ENCODE measurements at regions not wholly inside any gene's neighbourhood (a gene's known extent, or its start where the extent isn't known, plus 50 kb on each side); places are given as distances from the start of the nearest gene placed in this dataset.

DNA sequence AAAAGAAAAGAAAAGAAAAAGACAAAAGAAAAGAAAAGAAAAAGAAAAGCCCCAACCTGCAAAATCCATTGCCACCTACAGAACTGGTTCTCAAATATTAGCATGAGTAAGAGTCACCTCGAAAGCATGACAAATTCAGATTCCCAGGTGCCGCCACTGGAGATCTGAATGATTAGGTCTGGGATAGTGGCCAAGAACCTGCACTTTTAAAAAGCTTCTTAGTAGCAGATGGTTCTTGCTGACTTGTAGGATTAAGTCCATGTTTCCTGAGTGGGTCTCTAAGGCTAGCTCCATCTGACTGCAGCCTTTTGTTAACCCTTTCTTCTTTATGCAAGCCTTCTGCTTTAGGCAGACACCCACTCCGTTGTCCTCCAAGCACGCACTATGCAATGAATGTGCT, 178.5 kb upstream of the CDH18 start (continued):
- no peak for TF ChIP-seq IKZF2 (IDR thresholded peaks at IDR 0.05)
- TF ChIP-seq, protein P1, sequence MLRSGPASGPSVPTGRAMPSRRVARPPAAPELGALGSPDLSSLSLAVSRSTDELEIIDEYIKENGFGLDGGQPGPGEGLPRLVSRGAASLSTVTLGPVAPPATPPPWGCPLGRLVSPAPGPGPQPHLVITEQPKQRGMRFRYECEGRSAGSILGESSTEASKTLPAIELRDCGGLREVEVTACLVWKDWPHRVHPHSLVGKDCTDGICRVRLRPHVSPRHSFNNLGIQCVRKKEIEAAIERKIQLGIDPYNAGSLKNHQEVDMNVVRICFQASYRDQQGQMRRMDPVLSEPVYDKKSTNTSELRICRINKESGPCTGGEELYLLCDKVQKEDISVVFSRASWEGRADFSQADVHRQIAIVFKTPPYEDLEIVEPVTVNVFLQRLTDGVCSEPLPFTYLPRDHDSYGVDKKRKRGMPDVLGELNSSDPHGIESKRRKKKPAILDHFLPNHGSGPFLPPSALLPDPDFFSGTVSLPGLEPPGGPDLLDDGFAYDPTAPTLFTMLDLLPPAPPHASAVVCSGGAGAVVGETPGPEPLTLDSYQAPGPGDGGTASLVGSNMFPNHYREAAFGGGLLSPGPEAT (IDR thresholded peaks at IDR 0.05; ENCODE audit: low read depth) = no peak
- TF ChIP-seq, protein P2, sequence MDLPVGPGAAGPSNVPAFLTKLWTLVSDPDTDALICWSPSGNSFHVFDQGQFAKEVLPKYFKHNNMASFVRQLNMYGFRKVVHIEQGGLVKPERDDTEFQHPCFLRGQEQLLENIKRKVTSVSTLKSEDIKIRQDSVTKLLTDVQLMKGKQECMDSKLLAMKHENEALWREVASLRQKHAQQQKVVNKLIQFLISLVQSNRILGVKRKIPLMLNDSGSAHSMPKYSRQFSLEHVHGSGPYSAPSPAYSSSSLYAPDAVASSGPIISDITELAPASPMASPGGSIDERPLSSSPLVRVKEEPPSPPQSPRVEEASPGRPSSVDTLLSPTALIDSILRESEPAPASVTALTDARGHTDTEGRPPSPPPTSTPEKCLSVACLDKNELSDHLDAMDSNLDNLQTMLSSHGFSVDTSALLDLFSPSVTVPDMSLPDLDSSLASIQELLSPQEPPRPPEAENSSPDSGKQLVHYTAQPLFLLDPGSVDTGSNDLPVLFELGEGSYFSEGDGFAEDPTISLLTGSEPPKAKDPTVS (IDR thresholded peaks at IDR 0.05; ENCODE audit: low read depth, low read length) = no peak
- TF ChIP-seq SKIL (IDR thresholded peaks at IDR 0.05; ENCODE audit: low read depth, poor library complexity, severe bottlenecking) = no peak

- no peaks in the 10 kb centered on the region for H3K27me3 ChIP-seq (replicated peaks in 1 of 2; ENCODE audit: control insufficient read depth in 2 of 2, insufficient read depth in 2 of 2, low read length in 1 of 2)
- H3K9ac ChIP-seq (ENCODE audit: control insufficient read depth, insufficient read depth, low read length) = no peak overlapping the region
- in situ Hi-C loops (cut with MboI) = no loop called here
- BruUV-seq (replicated peaks) = no TSS peak
- no peak for ATAC-seq
- no peaks in the 10 kb centered on the region for H4K20me1 ChIP-seq (ENCODE audit: control insufficient read depth, insufficient read depth)
- H3K79me2 ChIP-seq (ENCODE audit: control insufficient read depth, insufficient read depth, low read length) = no peaks in the 10 kb centered on the region
- intact Hi-C loops (cut with micrococcal nuclease; ENCODE audit: unreplicated experiment) = no loop called here
- no peak overlapping the region for H3K27ac ChIP-seq (ENCODE audit: control insufficient read depth, insufficient read depth)
- H3K4me1 ChIP-seq (ENCODE audit: control insufficient read depth, insufficient read depth, low read length) = no peaks in the 10 kb centered on the region
- no peak overlapping the region for H3K4me3 ChIP-seq
- H3K4me2 ChIP-seq (ENCODE audit: control insufficient read depth, insufficient read depth) = no peak overlapping the region
- 0% methylated on average over 1 of the region's 1 CpG for WGBS (ENCODE audit: insufficient coverage, insufficient replicate concordance, low lambda C conversion rate, missing lambda C conversion rate)
- CTCF ChIA-PET = no interaction called here
- RAD21 ChIA-PET (ENCODE audit: unreplicated experiment) = no interaction called here
- H3K36me3 ChIP-seq (ENCODE audit: control insufficient read depth in 2 of 2, insufficient read depth in 2 of 2, low read length in 1 of 2) = no peaks in the 10 kb centered on the region
- DNase-seq (ENCODE audit: low read depth, low spot score) = no peak
- no peak for FAIRE-seq
- no peaks in the 10 kb centered on the region for H3K9me3 ChIP-seq (replicated peaks; ENCODE audit: control insufficient read depth, insufficient read depth, low read length)
- POLR2A ChIA-PET = no interaction called here
- no peak overlapping the region for H2AFZ ChIP-seq (ENCODE audit: control insufficient read depth, low read depth, low read length)
- SMC1A ChIA-PET (ENCODE audit: uncharacterized antibody, unreplicated experiment) = no interaction called here
- TF ChIP-seq RB1 (IDR thresholded peaks at IDR 0.05; ENCODE audit: borderline replicate concordance) (no peak), CREM (IDR thresholded peaks at IDR 0.05; ENCODE audit: low read depth) (no peak), CBX5 (IDR thresholded peaks at IDR 0.05; ENCODE audit: low read depth) (no peak), DPF2 (IDR thresholded peaks at IDR 0.05) (no peak), TARDBP (IDR thresholded peaks at IDR 0.05; ENCODE audit: borderline replicate concordance) (no peak), PAX5 (IDR thresholded peaks at IDR 0.05; ENCODE audit: borderline replicate concordance, low read depth, low read length) (no peak), KAT2A (conservative IDR thresholded peaks at IDR 0.05; ENCODE audit: control insufficient read depth, low read depth, low read length) (no peak), BCL3 (IDR thresholded peaks at IDR 0.05; ENCODE audit: borderline replicate concordance, insufficient read depth, low read depth, low read length, poor library complexity, severe bottlenecking) (no peak)
- TF ChIP-seq, protein P3, sequence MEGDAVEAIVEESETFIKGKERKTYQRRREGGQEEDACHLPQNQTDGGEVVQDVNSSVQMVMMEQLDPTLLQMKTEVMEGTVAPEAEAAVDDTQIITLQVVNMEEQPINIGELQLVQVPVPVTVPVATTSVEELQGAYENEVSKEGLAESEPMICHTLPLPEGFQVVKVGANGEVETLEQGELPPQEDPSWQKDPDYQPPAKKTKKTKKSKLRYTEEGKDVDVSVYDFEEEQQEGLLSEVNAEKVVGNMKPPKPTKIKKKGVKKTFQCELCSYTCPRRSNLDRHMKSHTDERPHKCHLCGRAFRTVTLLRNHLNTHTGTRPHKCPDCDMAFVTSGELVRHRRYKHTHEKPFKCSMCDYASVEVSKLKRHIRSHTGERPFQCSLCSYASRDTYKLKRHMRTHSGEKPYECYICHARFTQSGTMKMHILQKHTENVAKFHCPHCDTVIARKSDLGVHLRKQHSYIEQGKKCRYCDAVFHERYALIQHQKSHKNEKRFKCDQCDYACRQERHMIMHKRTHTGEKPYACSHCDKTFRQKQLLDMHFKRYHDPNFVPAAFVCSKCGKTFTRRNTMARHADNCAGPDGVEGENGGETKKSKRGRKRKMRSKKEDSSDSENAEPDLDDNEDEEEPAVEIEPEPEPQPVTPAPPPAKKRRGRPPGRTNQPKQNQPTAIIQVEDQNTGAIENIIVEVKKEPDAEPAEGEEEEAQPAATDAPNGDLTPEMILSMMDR (IDR thresholded peaks at IDR 0.05 in 2 of 3, conservative IDR thresholded peaks at IDR 0.05 in 1 of 3; ENCODE audit: control insufficient read depth in 2 of 3, extremely low read depth in 1 of 3, insufficient read depth in 1 of 3, low read depth in 3 of 3, low read length in 3 of 3) = no peak
- TF ChIP-seq, protein P4, sequence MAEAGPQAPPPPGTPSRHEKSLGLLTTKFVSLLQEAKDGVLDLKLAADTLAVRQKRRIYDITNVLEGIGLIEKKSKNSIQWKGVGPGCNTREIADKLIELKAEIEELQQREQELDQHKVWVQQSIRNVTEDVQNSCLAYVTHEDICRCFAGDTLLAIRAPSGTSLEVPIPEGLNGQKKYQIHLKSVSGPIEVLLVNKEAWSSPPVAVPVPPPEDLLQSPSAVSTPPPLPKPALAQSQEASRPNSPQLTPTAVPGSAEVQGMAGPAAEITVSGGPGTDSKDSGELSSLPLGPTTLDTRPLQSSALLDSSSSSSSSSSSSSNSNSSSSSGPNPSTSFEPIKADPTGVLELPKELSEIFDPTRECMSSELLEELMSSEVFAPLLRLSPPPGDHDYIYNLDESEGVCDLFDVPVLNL (IDR thresholded peaks at IDR 0.05; ENCODE audit: low read depth, low read length) = no peak
These were observed 170.0 kb upstream of the CDH18 start for GRCh38 chr5:20158006-20158405.

Data from GM12878 (cell line).